ENCODE measurements at regions not wholly inside any gene's neighbourhood (a gene's known extent, or its start where the extent isn't known, plus 50 kb on each side); places are given as distances from the start of the nearest gene placed in this dataset.

- TF ChIP-seq EZH2 (IDR thresholded peaks at IDR 0.05; ENCODE audit: insufficient read depth, poor library complexity, severe bottlenecking), result no peak
- no peak for TF ChIP-seq EZH2phosphoT487 (IDR thresholded peaks at IDR 0.05; ENCODE audit: insufficient read depth, low read depth)
Measured at GRCh38 chr13:84413016-84413415, 530.7 kb upstream of the SLITRK1 start.
